ENCODE measurements at regions not wholly inside any gene's neighbourhood (a gene's known extent, or its start where the extent isn't known, plus 50 kb on each side); places are given as distances from the start of the nearest gene placed in this dataset.

DNA sequence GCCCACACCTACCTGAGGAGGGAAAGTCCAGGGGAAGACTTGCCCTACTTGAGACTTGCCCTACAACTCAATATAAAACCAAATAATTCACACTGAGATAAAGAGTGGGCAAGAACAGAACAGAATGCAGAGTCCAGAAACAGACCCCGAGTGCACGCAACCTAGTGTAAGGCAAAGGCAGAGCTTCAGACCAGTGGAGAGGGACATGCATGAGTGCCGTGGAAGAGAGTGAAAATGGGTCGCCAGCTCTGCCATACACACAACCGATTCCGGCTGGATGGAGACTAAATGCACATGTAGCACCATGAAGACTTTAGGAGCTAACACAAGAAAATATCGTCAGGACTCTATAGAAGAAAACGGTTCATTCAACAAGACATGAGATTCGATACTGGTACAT is 58.8 kb upstream of the CST7 start:
- H2BK20ac ChIP-seq (ENCODE audit: low read depth, low read length) = no peak overlapping the region
- H3K4me2 ChIP-seq (ENCODE audit: low read depth, low read length) = no peak overlapping the region
- H4K20me1 ChIP-seq (ENCODE audit: insufficient read depth, low read length) = no peaks in the 10 kb centered on the region
- H3K18ac ChIP-seq (ENCODE audit: low read depth, low read length) = no peak overlapping the region
- H2AK5ac ChIP-seq (ENCODE audit: low read depth, low read length) = no peak overlapping the region
- no peak overlapping the region for H4K91ac ChIP-seq (ENCODE audit: insufficient read depth, low read depth, low read length)
- no peak overlapping the region for H3K14ac ChIP-seq (replicated peaks; ENCODE audit: low read depth, low read length)
- no peak overlapping the region for H4K5ac ChIP-seq (ENCODE audit: low read depth, low read length)
- H3K4ac ChIP-seq (ENCODE audit: low read depth, low read length) = no peak overlapping the region
- ChIA-PET POLR2A (ENCODE audit: unreplicated experiment) (no interaction called here), CTCF (no interaction called here)
- H3K4me1 ChIP-seq (ENCODE audit: control insufficient read depth, insufficient read depth, low read length) = no peaks in the 10 kb centered on the region
- H3K36me3 ChIP-seq (ENCODE audit: control insufficient read depth, insufficient read depth, low read length) = no peaks in the 10 kb centered on the region
- H3K27me3 ChIP-seq (ENCODE audit: control insufficient read depth, insufficient read depth, low read length) = no peaks in the 10 kb centered on the region
- ATAC-seq (ENCODE audit: low read depth) = no peak
- in situ Hi-C loops (cut with MboI; ENCODE audit: low sequenced_read_pairs) = no loop called here
- H3K27ac ChIP-seq (ENCODE audit: insufficient read depth, low read length) = no peak overlapping the region
- DNase-seq = no peak
- no peak overlapping the region for H2BK120ac ChIP-seq (ENCODE audit: low read depth, low read length)
- intact Hi-C loops (cut with micrococcal nuclease) = no loop called here
- no peak overlapping the region for H4K8ac ChIP-seq (ENCODE audit: low read depth in 2 of 2, low read length in 2 of 2)
- no peak overlapping the region for H3K9ac ChIP-seq (ENCODE audit: low read depth, low read length)
- no peaks in the 10 kb centered on the region for H3K9me3 ChIP-seq (ENCODE audit: control insufficient read depth, insufficient read depth, low read length)
- no peak overlapping the region for H2AK9ac ChIP-seq (replicated peaks; ENCODE audit: low read depth, low read length, poor library complexity)
- no peak overlapping the region for H2BK5ac ChIP-seq (ENCODE audit: low read depth, low read length, poor library complexity, severe bottlenecking)
- dilution Hi-C loops (cut with HindIII; ENCODE audit: low sequenced_read_pairs, unreplicated experiment) = no loop called here
- no peak overlapping the region for H3K56ac ChIP-seq (ENCODE audit: extremely low read depth, insufficient read depth, low read length)
- WGBS, 2 experiments (ENCODE audit: extremely low coverage in 2 of 2, insufficient read length in 1 of 2) = 80% methylated on average over 6 of the region's 9 CpGs; no CpG with 5 or more reads in 1 of the 2 experiments
- H3K9me1 ChIP-seq (ENCODE audit: insufficient read depth, low read length) = no peaks in the 10 kb centered on the region
- H2BK15ac ChIP-seq (ENCODE audit: low read depth, low read length) = no peak overlapping the region
- H3K79me1 ChIP-seq (ENCODE audit: low read depth in 1 of 2, low read length in 2 of 2) = no peaks in the 10 kb centered on the region
- no peak for TF ChIP-seq RFX5 (IDR thresholded peaks at IDR 0.05; ENCODE audit: low read depth, low read length)
- TF ChIP-seq MAZ (IDR thresholded peaks at IDR 0.05; ENCODE audit: borderline replicate concordance, low read depth, low read length) = no peak
- no peak for TF ChIP-seq SMC3 (IDR thresholded peaks at IDR 0.05; ENCODE audit: low read depth, low read length)
- no peak for TF ChIP-seq MAFK (IDR thresholded peaks at IDR 0.05; ENCODE audit: low read depth, low read length)
- no peak for TF ChIP-seq FOS (IDR thresholded peaks at IDR 0.05; ENCODE audit: low read depth, low read length)
- TF ChIP-seq CEBPB (IDR thresholded peaks at IDR 0.05; ENCODE audit: low read depth, low read length) = no peak
- TF ChIP-seq RAD21 (IDR thresholded peaks at IDR 0.05; ENCODE audit: low read length) = no peak
- TF ChIP-seq, protein P1, sequence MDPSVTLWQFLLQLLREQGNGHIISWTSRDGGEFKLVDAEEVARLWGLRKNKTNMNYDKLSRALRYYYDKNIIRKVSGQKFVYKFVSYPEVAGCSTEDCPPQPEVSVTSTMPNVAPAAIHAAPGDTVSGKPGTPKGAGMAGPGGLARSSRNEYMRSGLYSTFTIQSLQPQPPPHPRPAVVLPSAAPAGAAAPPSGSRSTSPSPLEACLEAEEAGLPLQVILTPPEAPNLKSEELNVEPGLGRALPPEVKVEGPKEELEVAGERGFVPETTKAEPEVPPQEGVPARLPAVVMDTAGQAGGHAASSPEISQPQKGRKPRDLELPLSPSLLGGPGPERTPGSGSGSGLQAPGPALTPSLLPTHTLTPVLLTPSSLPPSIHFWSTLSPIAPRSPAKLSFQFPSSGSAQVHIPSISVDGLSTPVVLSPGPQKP (IDR thresholded peaks at IDR 0.05; ENCODE audit: borderline replicate concordance, low read depth, low read length) = no peak
- no peak for TF ChIP-seq NFE2L2 (IDR thresholded peaks at IDR 0.05; ENCODE audit: low read depth, low read length)
- TF ChIP-seq, protein P2, sequence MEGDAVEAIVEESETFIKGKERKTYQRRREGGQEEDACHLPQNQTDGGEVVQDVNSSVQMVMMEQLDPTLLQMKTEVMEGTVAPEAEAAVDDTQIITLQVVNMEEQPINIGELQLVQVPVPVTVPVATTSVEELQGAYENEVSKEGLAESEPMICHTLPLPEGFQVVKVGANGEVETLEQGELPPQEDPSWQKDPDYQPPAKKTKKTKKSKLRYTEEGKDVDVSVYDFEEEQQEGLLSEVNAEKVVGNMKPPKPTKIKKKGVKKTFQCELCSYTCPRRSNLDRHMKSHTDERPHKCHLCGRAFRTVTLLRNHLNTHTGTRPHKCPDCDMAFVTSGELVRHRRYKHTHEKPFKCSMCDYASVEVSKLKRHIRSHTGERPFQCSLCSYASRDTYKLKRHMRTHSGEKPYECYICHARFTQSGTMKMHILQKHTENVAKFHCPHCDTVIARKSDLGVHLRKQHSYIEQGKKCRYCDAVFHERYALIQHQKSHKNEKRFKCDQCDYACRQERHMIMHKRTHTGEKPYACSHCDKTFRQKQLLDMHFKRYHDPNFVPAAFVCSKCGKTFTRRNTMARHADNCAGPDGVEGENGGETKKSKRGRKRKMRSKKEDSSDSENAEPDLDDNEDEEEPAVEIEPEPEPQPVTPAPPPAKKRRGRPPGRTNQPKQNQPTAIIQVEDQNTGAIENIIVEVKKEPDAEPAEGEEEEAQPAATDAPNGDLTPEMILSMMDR (conservative IDR thresholded peaks at IDR 0.05; ENCODE audit: low read depth, low read length) = no peak
- TF ChIP-seq, protein P3, sequence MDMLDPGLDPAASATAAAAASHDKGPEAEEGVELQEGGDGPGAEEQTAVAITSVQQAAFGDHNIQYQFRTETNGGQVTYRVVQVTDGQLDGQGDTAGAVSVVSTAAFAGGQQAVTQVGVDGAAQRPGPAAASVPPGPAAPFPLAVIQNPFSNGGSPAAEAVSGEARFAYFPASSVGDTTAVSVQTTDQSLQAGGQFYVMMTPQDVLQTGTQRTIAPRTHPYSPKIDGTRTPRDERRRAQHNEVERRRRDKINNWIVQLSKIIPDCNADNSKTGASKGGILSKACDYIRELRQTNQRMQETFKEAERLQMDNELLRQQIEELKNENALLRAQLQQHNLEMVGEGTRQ (IDR thresholded peaks at IDR 0.05; ENCODE audit: low read depth, low read length) = no peak
- TF ChIP-seq CHD1 (IDR thresholded peaks at IDR 0.05; ENCODE audit: low read depth, low read length) = no peak
- TF ChIP-seq POLR2A (IDR thresholded peaks at IDR 0.05; ENCODE audit: low read depth, low read length) = no peak
- no TSS peak for BruUV-seq (replicated peaks)
- H3K4me3 ChIP-seq (ENCODE audit: insufficient read depth, low read depth, low read length) = no peak overlapping the region
- no peak overlapping the region for H3K23ac ChIP-seq (ENCODE audit: low read depth, low read length)
- H2AFZ ChIP-seq (replicated peaks; ENCODE audit: low read length, poor library complexity) = no peak overlapping the region
